ENCODE measurements at regions not wholly inside any gene's neighbourhood (a gene's known extent, or its start where the extent isn't known, plus 50 kb on each side); places are given as distances from the start of the nearest gene placed in this dataset.

DNA sequence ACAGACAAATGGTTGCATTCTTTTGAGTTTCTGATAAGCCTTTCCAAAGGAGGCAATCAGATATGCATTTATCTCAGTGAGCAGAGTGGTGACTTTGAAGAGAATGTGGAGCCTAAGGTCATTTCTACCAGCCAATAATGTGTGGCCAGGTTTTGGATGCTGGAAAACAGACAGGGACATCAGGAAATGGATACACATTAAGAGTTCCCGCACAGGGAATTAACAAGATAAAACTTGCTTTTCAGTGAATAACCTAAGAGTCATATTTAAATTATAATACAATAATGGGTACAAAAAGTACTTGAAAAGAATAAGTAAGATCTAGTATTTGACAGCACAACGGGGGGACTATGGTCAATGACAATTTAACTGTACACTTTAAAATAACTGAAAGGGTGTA lies 492.3 kb upstream of the FAM241A start:
- POLR2A ChIA-PET = no interaction called here
- DNase-seq (ENCODE audit: extremely low read depth in 1 of 4, low spot score in 3 of 4) (no peak), ATAC-seq (no peak), FAIRE-seq (no peak)
- Histone ChIP-seq H3K9me1 (ENCODE audit: control insufficient read depth, insufficient read depth, low read length) (no peaks in the 10 kb centered on the region), H3K27me3 (ENCODE audit: control insufficient read depth in 2 of 2, insufficient read depth in 2 of 2, low read length in 2 of 2) (no peaks in the 10 kb centered on the region), H3K36me3 (ENCODE audit: control insufficient read depth, insufficient read depth, low read length) (no peaks in the 10 kb centered on the region), H2AFZ (ENCODE audit: low read depth, low read length) (no peak overlapping the region), H3K9ac (ENCODE audit: insufficient read depth in 1 of 2, low read depth in 2 of 2, low read length in 2 of 2) (no peak overlapping the region), H3K4me2 (ENCODE audit: insufficient read depth, low read length) (no peak overlapping the region), H3K4me3 (no peak overlapping the region), H3K9me3 (replicated peaks; ENCODE audit: control insufficient read depth, insufficient read depth, low read depth, low read length) (no peaks in the 10 kb centered on the region; the same call in 1 of the 2 replicates), H3K27ac (ENCODE audit: extremely low read depth, low read depth, low read length) (no peak overlapping the region), H3K4me1 (replicated peaks in 1 of 2; ENCODE audit: control insufficient read depth in 2 of 2, insufficient read depth in 2 of 2, low read length in 2 of 2) (no peaks in the 10 kb centered on the region), H4K20me1 (replicated peaks; ENCODE audit: control insufficient read depth, insufficient read depth, low read length) (no peaks in the 10 kb centered on the region), H3K79me2 (ENCODE audit: control insufficient read depth, insufficient read depth, low read length) (no peaks in the 10 kb centered on the region)
- 6% methylated on average over 2 of the region's 2 CpGs for WGBS (ENCODE audit: insufficient coverage, low coverage, missing lambda C conversion rate)
- no TSS peak for BruUV-seq (replicated peaks)
- intact Hi-C loops (cut with micrococcal nuclease) = no loop called here
- CTCF ChIA-PET (ENCODE audit: low intra/inter-chr PET ratio) = no interaction called here
- no peak for TF ChIP-seq ZBTB33 (CRISPR knock-in tag; IDR thresholded peaks at IDR 0.05)
- in situ Hi-C loops (cut with MboI) = no loop called here

- Histone ChIP-seq H3K27me3 (ENCODE audit: control insufficient read depth in 2 of 2, insufficient read depth in 2 of 2, low read length in 2 of 2) (no peaks in the 10 kb centered on the region), H3K79me2 (ENCODE audit: control insufficient read depth, insufficient read depth, low read length) (no peaks in the 10 kb centered on the region), H2AFZ (ENCODE audit: low read depth, low read length) (no peak overlapping the region), H3K4me1 (replicated peaks in 1 of 2; ENCODE audit: control insufficient read depth in 2 of 2, insufficient read depth in 2 of 2, low read length in 2 of 2) (no peaks in the 10 kb centered on the region), H3K4me3 (no peak overlapping the region), H3K9me3 (replicated peaks; ENCODE audit: control insufficient read depth, insufficient read depth, low read depth, low read length) (no peaks in the 10 kb centered on the region), H3K36me3 (ENCODE audit: control insufficient read depth, insufficient read depth, low read length) (no peaks in the 10 kb centered on the region), H3K27ac (ENCODE audit: extremely low read depth, low read depth, low read length) (no peak overlapping the region), H4K20me1 (replicated peaks; ENCODE audit: control insufficient read depth, insufficient read depth, low read length) (no peaks in the 10 kb centered on the region), H3K9me1 (ENCODE audit: control insufficient read depth, insufficient read depth, low read length) (no peaks in the 10 kb centered on the region), H3K9ac (ENCODE audit: insufficient read depth in 1 of 2, low read depth in 2 of 2, low read length in 2 of 2) (no peak overlapping the region), H3K4me2 (ENCODE audit: insufficient read depth, low read length) (no peak overlapping the region)
- ChIA-PET POLR2A (no interaction called here), CTCF (ENCODE audit: low intra/inter-chr PET ratio) (no interaction called here)
- FAIRE-seq (no peak), DNase-seq (ENCODE audit: extremely low read depth in 1 of 4, low spot score in 3 of 4) (no peak), ATAC-seq (no peak)
- in situ Hi-C loops (cut with MboI) = no loop called here
- WGBS (ENCODE audit: insufficient coverage, low coverage, missing lambda C conversion rate) = no CpG with 5 or more reads among the region's 1 CpG
- intact Hi-C loops (cut with micrococcal nuclease) = no loop called here
- BruUV-seq (replicated peaks) = no TSS peak
- TF ChIP-seq E2F5 (CRISPR knock-in tag; IDR thresholded peaks at IDR 0.05) (no peak), STAT5B (CRISPR knock-in tag; IDR thresholded peaks at IDR 0.05) (no peak), PCBP2 (IDR thresholded peaks at IDR 0.05; ENCODE audit: low read depth, low read length, poor library complexity, severe bottlenecking) (peak; percentile 58), ELF4 (CRISPR knock-in tag; IDR thresholded peaks at IDR 0.05) (no peak), JUND (IDR thresholded peaks at IDR 0.05; ENCODE audit: borderline replicate concordance, low read depth, low read length) (no peak), JUND (tag; IDR thresholded peaks at IDR 0.05; ENCODE audit: borderline replicate concordance, low read depth, low read length) (no peak), ZNF584 (CRISPR knock-in tag; IDR thresholded peaks at IDR 0.05; ENCODE audit: low read depth) (no peak), ZFP1 (CRISPR knock-in tag; IDR thresholded peaks at IDR 0.05) (no peak), MIER1 (IDR thresholded peaks at IDR 0.05; ENCODE audit: low read depth) (no peak), NFIX (CRISPR knock-in tag; IDR thresholded peaks at IDR 0.05; ENCODE audit: low read depth) (no peak), ZNF589 (CRISPR knock-in tag; IDR thresholded peaks at IDR 0.05; ENCODE audit: low read depth) (no peak), ZNF76 (CRISPR knock-in tag; IDR thresholded peaks at IDR 0.05; ENCODE audit: borderline replicate concordance) (no peak), SLC30A9 (CRISPR knock-in tag; IDR thresholded peaks at IDR 0.05) (no peak), ATF7 (IDR thresholded peaks at IDR 0.05) (no peak), PCBP1 (IDR thresholded peaks at IDR 0.05; ENCODE audit: low read depth, low read length, poor library complexity, severe bottlenecking) (peak; percentile 45)
Measured at GRCh38 chr4:111662496-111662895, 482.8 kb upstream of the FAM241A start.
